HG03439 (cell line): ENCODE measurements at regions not wholly inside any gene's neighbourhood (a gene's known extent, or its start where the extent isn't known, plus 50 kb on each side); places are given as distances from the start of the nearest gene placed in this dataset.
"Not testable (repeated sequence)": the region's sequence is repeated elsewhere in the genome, so short reads cannot be mapped to it uniquely, and the experiment has no call there.

ENCODE experiments used
- ATAC-seq: cut with Tn5 transposase; IDR thresholded peaks from one replicate; pipeline ENCODE4 v1.9.1; 2021; ENCODE audit warnings: mild to moderate bottlenecking, moderate library complexity; ENCODE audit not compliant: unreplicated experiment

- ATAC-seq, result no peak
Observed at GRCh38 chr2:241981076-241981700, 111.7 kb downstream of the RTP5 start.

- ATAC-seq, result no peak
Observed at GRCh38 chr2:241982706-241983570, 113.4 kb downstream of the RTP5 start.

DNA sequence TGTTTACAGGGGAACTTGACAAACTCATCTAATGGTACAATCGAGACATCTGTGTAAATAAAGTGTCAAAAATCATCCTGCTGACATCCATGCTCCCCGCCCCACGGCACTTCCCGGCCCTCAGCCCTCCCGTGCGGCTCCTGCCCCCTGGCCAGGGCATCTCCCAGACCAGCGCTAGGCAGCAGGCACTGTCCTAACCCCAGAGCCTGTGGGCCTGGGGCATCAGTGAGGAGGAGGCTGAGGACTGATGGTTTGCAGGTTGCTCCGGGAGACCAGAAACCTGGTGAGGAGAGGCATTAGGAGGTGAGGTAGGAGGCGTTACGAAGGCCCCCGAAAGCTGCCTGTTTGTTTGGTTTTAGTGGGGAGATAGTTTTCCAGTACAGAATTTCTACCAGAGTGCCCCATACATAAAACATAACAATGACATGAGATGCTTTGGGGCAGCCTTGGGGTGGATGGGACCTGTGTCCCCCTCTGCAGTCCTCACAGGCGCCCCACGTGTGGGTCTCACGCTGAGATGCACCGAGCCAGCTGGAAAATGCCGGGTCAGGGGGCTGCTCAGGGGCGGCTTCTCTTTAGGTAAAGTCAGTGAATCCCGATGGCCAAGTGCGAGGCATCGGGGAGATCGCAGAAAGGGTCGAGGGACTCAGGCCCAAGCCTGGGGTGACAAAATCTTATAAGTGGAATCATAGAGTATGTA is 114.2 kb downstream of the RTP5 start:
- ATAC-seq, result no peak

DNA sequence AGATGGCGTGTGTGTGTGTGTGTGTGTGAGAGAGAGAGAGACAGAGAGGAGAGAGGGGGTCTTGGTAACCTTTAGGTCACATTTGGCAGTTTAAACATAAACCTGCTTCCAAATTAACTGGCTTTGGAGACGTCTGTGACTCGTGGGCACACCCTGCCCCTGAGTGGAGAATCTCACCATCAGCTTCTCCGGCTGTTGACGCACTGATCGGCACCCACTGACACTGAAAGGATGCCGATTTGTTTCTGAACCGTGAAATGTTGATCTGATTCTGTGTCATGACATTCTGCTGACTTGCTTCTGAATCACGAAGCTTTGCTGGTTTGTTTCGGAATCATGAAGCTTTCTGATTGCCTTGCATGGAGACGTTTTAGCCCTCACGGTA is 114.7 kb downstream of the RTP5 start:
- no peak for ATAC-seq

DNA sequence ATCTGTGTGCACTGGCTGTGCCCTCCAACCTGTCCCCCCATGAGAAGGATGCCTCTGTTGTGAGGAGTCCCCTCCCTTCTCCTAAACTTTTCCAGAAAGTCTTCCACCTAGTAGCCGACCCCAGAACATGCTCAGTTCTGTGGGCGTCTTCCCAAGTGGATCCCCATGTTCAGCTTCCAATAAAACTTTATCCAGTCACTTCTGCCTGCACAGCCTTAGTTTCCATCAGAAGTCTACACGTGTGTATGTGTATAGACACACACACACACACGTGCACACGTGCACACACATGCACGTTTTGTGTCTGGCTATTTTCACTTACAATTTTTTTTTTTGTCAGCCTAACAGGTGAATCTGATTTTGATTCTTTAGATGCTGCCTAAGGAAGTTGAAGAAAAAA is 115.1 kb downstream of the RTP5 start:
- no peak for ATAC-seq

DNA sequence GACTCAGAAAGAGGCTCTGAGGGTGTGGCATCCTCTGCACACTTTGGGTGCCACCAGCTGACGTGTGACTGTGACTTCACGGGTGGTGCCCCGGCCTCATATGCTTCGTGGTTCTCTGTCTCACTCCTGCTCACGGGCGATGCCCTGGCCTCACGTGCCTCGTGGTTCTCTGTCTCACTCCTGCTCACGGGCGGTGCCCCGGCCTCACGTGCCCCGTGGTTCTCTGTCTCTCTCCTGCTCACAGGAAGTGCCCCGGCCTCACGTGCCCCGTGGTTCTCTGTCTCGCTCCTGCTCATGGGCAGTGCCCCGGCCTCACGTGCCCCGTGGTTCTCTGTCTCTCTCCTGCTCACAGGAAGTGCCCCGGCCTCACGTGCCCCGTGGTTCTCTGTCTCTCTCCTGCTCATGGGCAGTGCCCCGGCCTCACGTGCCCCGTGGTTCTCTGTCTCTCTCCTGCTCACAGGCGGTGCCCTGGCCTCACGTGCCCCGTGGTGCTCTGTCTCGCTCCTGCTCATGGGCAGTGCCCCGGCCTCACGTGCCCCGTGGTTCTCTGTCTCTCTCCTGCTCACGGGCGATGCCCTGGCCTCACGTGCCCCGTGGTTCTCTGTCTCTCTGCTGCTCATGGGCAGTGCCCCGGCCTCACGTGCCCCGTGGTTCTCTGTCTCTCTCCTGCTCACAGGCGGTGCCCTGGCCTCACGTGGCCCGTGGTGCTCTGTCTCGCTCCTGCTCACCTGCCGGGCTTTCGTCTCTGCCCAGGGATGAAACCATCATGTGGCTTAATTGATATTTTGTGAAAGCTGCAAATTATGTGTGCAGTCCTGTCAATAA is 115.8 kb downstream of the RTP5 start:
- not testable (repeated sequence) for ATAC-seq

GRCh38 chr2:241985986-241986329 is 116.4 kb downstream of the RTP5 start:
- ATAC-seq, result no peak

- ATAC-seq, result no peak
Observed at GRCh38 chr2:241986836-241987641, 117.5 kb downstream of the RTP5 start.

GRCh38 chr2:241987726-241988125 is 118.2 kb downstream of the RTP5 start:
- no peak for ATAC-seq

DNA sequence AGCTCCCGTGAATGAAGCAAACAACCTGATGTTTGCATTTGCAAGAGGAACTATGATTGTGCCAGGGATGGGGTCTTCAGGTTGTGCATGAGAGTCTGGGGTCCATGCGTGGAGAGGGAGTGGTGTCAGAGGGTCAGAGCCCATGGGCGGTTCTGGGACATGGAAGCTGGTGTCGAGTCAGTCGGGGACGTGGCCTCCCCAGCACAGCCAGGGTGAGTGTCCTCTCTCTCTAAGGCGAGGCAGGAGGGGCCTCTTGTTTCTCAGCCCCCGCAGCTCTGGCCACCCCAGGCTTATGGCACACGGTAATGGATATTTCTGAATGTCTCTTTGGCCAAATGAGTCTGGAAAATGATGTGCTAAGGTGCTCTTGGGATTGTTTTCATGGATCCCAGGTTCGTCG is 118.6 kb downstream of the RTP5 start:
- no peak for ATAC-seq

GRCh38 chr2:241989074-241989473 is 119.5 kb downstream of the RTP5 start:
- no peak for ATAC-seq

DNA sequence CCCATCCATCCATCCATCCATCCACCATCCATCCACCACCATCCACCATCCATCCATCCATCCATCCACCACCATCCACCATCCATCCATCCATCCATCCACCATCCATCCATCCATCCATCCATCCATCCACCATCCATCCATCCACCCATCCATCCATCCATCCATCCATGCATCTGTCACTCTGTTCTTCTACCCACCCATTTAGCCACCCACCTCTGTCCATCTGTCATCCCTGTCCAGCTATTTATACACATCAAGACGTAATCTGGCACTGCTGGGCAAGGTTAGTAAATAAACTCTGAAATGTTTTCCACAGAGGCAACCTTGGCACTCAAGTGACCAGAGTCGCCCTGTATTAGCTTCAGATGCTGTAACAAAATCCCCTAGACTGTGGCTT is 120.9 kb downstream of the RTP5 start:
- ATAC-seq, result no peak

- ATAC-seq, result no peak
Observed at GRCh38 chr2:241991299-241991698, 121.8 kb downstream of the RTP5 start.

GRCh38 chr2:241992753-241993152 is 123.2 kb downstream of the RTP5 start:
- no peak for ATAC-seq

DNA sequence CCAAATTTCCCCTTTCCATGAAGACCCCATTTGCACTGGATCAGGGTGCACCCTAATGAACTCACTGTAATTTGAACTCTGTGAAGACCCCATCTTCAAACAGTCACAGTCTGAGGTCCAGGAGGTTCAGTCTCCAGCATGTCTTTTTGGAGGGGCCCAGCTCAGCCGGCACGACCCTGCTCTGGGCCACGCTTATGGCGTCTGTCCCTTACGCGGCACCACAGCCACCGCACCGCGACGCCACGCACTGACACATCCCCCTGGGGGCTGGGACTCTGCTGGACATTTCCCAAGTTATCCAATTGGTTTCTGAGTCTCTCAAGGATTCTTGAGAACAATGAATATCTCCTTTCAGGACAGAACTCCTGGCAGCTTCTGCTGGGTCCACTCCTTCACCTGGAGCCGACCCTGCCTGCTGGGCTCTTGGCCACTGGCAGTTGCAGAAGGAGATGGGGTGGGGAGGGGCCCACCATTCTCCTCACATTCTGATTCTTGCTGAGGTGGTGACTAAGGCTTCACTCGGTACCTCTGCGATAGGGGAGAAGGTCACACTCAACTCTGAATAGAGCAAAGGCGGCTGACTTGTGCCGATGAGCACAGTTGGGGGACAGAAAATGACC is 124.0 kb downstream of the RTP5 start:
- no peak for ATAC-seq

DNA sequence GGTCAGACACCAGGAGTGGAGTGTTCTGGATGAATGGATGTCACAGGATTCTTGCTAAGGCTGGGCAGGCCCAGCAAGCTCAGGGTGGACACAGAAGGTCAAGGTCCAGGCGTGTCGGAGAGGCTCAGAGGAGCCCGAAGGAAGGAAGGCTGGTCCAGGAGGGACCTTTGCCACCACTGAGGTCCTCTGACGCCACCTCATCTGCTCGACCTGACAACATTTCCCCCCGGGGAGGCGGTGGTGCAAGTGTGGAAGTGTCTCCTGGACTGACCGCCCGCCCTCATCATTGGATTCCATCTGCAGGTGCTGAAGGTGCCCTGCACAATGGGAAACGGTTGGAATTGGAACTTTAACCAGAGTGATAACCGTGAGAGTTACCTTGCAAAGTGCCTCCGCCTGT is 124.6 kb downstream of the RTP5 start:
- ATAC-seq, result no peak

- ATAC-seq, result no peak
Observed at GRCh38 chr2:241994556-241995213, 125.2 kb downstream of the RTP5 start.

GRCh38 chr2:241996100-241996499 is 126.6 kb downstream of the RTP5 start:
- ATAC-seq, result no peak

- ATAC-seq, result no peak
Observed at GRCh38 chr2:241997017-241997416, 127.5 kb downstream of the RTP5 start.
